ENCODE measurements at regions not wholly inside any gene's neighbourhood (a gene's known extent, or its start where the extent isn't known, plus 50 kb on each side); places are given as distances from the start of the nearest gene placed in this dataset.

GRCh38 chr10:124220971-124221355 is 127.6 kb upstream of the CHST15 start:
- DNase-seq (ENCODE audit: extremely low read depth, low read depth), result no peak

GRCh38 chr10:124220547-124220946 is 127.1 kb upstream of the CHST15 start:
- DNase-seq (ENCODE audit: extremely low read depth, low read depth), result no peak

GRCh38 chr10:124219655-124220054 is 126.3 kb upstream of the CHST15 start:
- no peak for DNase-seq (ENCODE audit: extremely low read depth, low read depth)

- DNase-seq (ENCODE audit: extremely low read depth, low read depth), result no peak
Observed at GRCh38 chr10:124219062-124219461, 125.7 kb upstream of the CHST15 start.

GRCh38 chr10:124217906-124218804 is 124.8 kb upstream of the CHST15 start:
- DNase-seq (ENCODE audit: extremely low read depth, low read depth), result no peak

- DNase-seq (ENCODE audit: extremely low read depth, low read depth), result no peak
Observed at GRCh38 chr10:124217031-124217430, 123.6 kb upstream of the CHST15 start.

- DNase-seq (ENCODE audit: extremely low read depth, low read depth), result no peak
Observed at GRCh38 chr10:124214610-124215375, 121.4 kb upstream of the CHST15 start.

GRCh38 chr10:124213899-124214510 is 120.6 kb upstream of the CHST15 start:
- no peak for DNase-seq (ENCODE audit: extremely low read depth, low read depth)

- no peak for DNase-seq (ENCODE audit: extremely low read depth, low read depth)
Observed at GRCh38 chr10:124213471-124213870, 120.1 kb upstream of the CHST15 start.

GRCh38 chr10:124212702-124213101 is 119.3 kb upstream of the CHST15 start:
- DNase-seq (ENCODE audit: extremely low read depth, low read depth), result no peak

GRCh38 chr10:124211921-124212320 is 118.5 kb upstream of the CHST15 start:
- no peak for DNase-seq (ENCODE audit: extremely low read depth, low read depth)

- no peak for DNase-seq (ENCODE audit: extremely low read depth, low read depth)
Observed at GRCh38 chr10:124210263-124210662, 116.9 kb upstream of the CHST15 start.

- DNase-seq (ENCODE audit: extremely low read depth, low read depth), result no peak
Observed at GRCh38 chr10:124207391-124207790, 114.0 kb upstream of the CHST15 start.

- no peak for DNase-seq (ENCODE audit: extremely low read depth, low read depth)
Observed at GRCh38 chr10:124206616-124207015, 113.2 kb upstream of the CHST15 start.

GRCh38 chr10:124205432-124205831 is 112.0 kb upstream of the CHST15 start:
- no peak for DNase-seq (ENCODE audit: extremely low read depth, low read depth)

GRCh38 chr10:124204726-124205125 is 111.3 kb upstream of the CHST15 start:
- no peak for DNase-seq (ENCODE audit: extremely low read depth, low read depth)

- DNase-seq (ENCODE audit: extremely low read depth, low read depth), result no peak
Observed at GRCh38 chr10:124200011-124200410, 106.6 kb upstream of the CHST15 start.

- no peak for DNase-seq (ENCODE audit: extremely low read depth, low read depth)
Observed at GRCh38 chr10:124198871-124199270, 105.5 kb upstream of the CHST15 start.

GRCh38 chr10:124198125-124198501 is 104.7 kb upstream of the CHST15 start:
- no peak for DNase-seq (ENCODE audit: extremely low read depth, low read depth)

- DNase-seq (ENCODE audit: extremely low read depth, low read depth), result no peak
Observed at GRCh38 chr10:124197371-124198124, 104.2 kb upstream of the CHST15 start.

GRCh38 chr10:124196659-124197058 is 103.3 kb upstream of the CHST15 start:
- no peak for DNase-seq (ENCODE audit: extremely low read depth, low read depth)
